GM12872 (cell line): ENCODE measurements at regions not wholly inside any gene's neighbourhood (a gene's known extent, or its start where the extent isn't known, plus 50 kb on each side); places are given as distances from the start of the nearest gene placed in this dataset.

Source experiments
- CTCF ChIP-seq: IDR thresholded peaks from 3 replicates; pipeline ENCODE4 v1.5.1; 2011; ENCODE audit warnings: low read depth, mild to moderate bottlenecking, low read length, moderate library complexity; ENCODE audit not compliant: insufficient read depth

- no peak for TF ChIP-seq CTCF
These were observed 141.9 kb upstream of the RBMS1 start for GRCh38 chr2:160635488-160635887.

GRCh38 chr2:160639472-160639871, 145.9 kb upstream of the RBMS1 start:
- TF ChIP-seq CTCF, result no peak

GRCh38 chr2:160646684-160647444, 153.3 kb upstream of the RBMS1 start:
- TF ChIP-seq CTCF, result no peak

DNA sequence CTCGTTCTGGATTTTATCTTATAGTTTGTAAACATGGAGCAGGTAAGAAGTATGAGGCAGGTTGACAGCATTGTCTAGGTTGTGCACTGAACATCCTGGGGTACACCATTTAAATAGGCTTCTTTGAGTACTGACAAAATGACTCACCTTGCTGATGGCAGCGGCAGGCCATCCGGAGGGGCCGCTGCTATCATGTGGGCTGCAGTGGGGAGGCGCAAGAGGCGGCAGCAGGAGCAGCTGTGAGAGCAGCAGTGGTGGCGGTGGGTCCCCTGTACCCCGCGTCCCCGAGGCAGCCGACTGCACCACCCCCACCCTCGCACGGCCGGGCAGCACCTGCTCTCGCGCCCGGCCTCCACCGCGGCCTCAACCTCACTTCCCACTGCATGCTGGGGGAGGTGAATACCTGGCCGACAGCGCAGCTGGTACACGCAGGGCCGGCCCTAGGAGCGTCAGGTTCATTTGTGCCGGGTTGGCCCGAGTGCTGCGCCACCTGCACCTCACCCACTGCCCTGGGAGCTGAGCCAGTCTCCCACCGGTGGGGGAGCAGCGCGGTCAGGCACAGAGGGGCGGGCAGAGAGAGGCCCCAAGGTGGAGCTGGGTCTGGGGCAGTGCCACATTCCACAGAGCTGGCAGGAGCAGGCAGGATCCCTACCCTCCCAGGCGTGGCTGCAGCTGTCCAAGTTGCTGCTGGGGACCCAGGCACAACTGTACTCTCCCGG, 154.5 kb upstream of the RBMS1 start:
- no peak for TF ChIP-seq CTCF

DNA sequence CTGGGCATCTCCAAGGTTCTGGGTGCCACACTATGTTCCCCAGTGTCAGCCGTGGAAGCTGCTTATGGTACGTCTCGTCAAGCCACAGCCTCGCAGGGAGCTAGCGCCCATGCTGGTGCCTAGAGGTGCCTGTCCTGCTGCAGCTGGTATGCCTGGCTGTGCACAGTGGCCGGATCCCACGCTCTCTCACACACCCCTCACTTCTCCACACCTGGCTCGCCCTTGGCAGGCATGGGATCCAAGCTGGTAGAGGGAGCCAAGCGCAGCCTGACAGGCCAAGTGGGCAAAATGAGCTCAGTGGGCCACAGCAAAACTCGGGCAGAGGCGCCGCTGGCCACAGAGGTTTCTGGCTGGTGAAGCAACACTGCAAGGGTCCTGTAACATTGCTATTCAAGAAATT, 156.1 kb upstream of the RBMS1 start:
- TF ChIP-seq CTCF, result no peak

GRCh38 chr2:160650196-160651118, 156.8 kb upstream of the RBMS1 start:
- TF ChIP-seq CTCF, result no peak

- TF ChIP-seq CTCF, result no peak
These were observed 158.0 kb upstream of the RBMS1 start for GRCh38 chr2:160651416-160652200.
